ENCODE measurements at regions not wholly inside any gene's neighbourhood (a gene's known extent, or its start where the extent isn't known, plus 50 kb on each side); places are given as distances from the start of the nearest gene placed in this dataset.

- DNase-seq = no peak
These were observed 414.7 kb downstream of the HS3ST3B1 start for GRCh38 chr17:14715561-14715960.

- DNase-seq = no peak
These were observed 411.7 kb downstream of the HS3ST3B1 start for GRCh38 chr17:14712611-14713021.

GRCh38 chr17:14704121-14704520 is 403.2 kb downstream of the HS3ST3B1 start:
- DNase-seq = no peak

- DNase-seq = no peak
These were observed 401.0 kb downstream of the HS3ST3B1 start for GRCh38 chr17:14701886-14702285.

- no peak for DNase-seq
These were observed 398.8 kb downstream of the HS3ST3B1 start for GRCh38 chr17:14699574-14700185.

- DNase-seq = no peak
These were observed 392.5 kb downstream of the HS3ST3B1 start for GRCh38 chr17:14693382-14693781.

- DNase-seq = no peak
These were observed 389.8 kb downstream of the HS3ST3B1 start for GRCh38 chr17:14690704-14691103.

GRCh38 chr17:14688134-14688533 is 387.3 kb downstream of the HS3ST3B1 start:
- DNase-seq = no peak

GRCh38 chr17:14672830-14673229 is 371.9 kb downstream of the HS3ST3B1 start:
- DNase-seq = no peak

- DNase-seq = no peak
These were observed 370.0 kb downstream of the HS3ST3B1 start for GRCh38 chr17:14670861-14671260.

- DNase-seq = no peak
These were observed 363.6 kb downstream of the HS3ST3B1 start for GRCh38 chr17:14664511-14664910.

GRCh38 chr17:14641117-14641516 is 340.2 kb downstream of the HS3ST3B1 start:
- DNase-seq = no peak

- DNase-seq = no peak
These were observed 336.4 kb downstream of the HS3ST3B1 start for GRCh38 chr17:14637260-14637659.

GRCh38 chr17:14630621-14631020 is 329.7 kb downstream of the HS3ST3B1 start:
- no peak for DNase-seq

- no peak for DNase-seq
These were observed 329.2 kb downstream of the HS3ST3B1 start for GRCh38 chr17:14630046-14630445.

GRCh38 chr17:14622615-14623101 is 321.8 kb downstream of the HS3ST3B1 start:
- DNase-seq = no peak

- DNase-seq = no peak
These were observed 321.1 kb downstream of the HS3ST3B1 start for GRCh38 chr17:14621826-14622614.

- no peak for DNase-seq
These were observed 318.9 kb downstream of the HS3ST3B1 start for GRCh38 chr17:14619821-14620220.

- DNase-seq = no peak
These were observed 315.6 kb downstream of the HS3ST3B1 start for GRCh38 chr17:14616528-14616927.

GRCh38 chr17:14605267-14605599 is 304.4 kb downstream of the HS3ST3B1 start:
- DNase-seq = no peak

GRCh38 chr17:14604591-14605266 is 303.8 kb downstream of the HS3ST3B1 start:
- no peak for DNase-seq

- DNase-seq = no peak
These were observed 295.3 kb downstream of the HS3ST3B1 start for GRCh38 chr17:14596224-14596623.

- no peak for DNase-seq
These were observed 294.8 kb downstream of the HS3ST3B1 start for GRCh38 chr17:14595656-14596055.

GRCh38 chr17:14594690-14595089 is 293.8 kb downstream of the HS3ST3B1 start:
- DNase-seq = no peak

All from activated CD8-positive, alpha-beta memory T cell treated with anti-CD3 and anti-CD28 coated beads for 24 hours (primary cell).